A673 (cell line): ENCODE measurements at regions not wholly inside any gene's neighbourhood (a gene's known extent, or its start where the extent isn't known, plus 50 kb on each side); places are given as distances from the start of the nearest gene placed in this dataset.

Experiments used
- BruUV-seq: library from RNA; stranded (reverse); fragments of 400-500 nt; replicated peaks from 2 replicates; lab custom pipeline; 2021; lab: Mats Ljungman, UMichigan
- CTCF ChIA-PET: fragments of 300-600 bp; sonication (Branson Sonifier 250); formaldehyde crosslinking; loops from one replicate; lab custom pipeline; 2022; ENCODE audit warnings: antibody characterized with exemption; lab: Charles Lee
- POLR2A ChIA-PET: fragments of 300-600 bp; sonication (Branson Sonifier 250); formaldehyde crosslinking; loops from one replicate; lab custom pipeline; 2022; ENCODE audit warnings: antibody characterized with exemption; ENCODE audit not compliant: low non-redundant PET; lab: Charles Lee
- DNase-seq: peaks from one replicate; pipeline ENCODE4 v3.0.0-alpha.2; 2015; ENCODE audit warnings: low spot score
- H3K27ac ChIP-seq: fragments of 200-600 bp; sonication (generic); 2 replicates; pipeline ENCODE4 v1.5.1; 2016; ENCODE audit warnings: mixed run types, low read depth, mild to moderate bottlenecking, mixed read lengths, antibody characterized with exemption, low read length; ENCODE audit not compliant: poor library complexity, severe bottlenecking
- H3K27me3 ChIP-seq: fragments of 200-600 bp; sonication (generic); replicated peaks from 2 replicates; pipeline ENCODE4 v1.6.1; 2017; ENCODE audit warnings: mixed run types, low read depth, mild to moderate bottlenecking, mixed read lengths, antibody characterized with exemption, low read length; ENCODE audit not compliant: insufficient read depth, poor library complexity
- H3K36me3 ChIP-seq: fragments of 200-600 bp; sonication (generic); 2 replicates; pipeline ENCODE4 v1.6.1; 2016; ENCODE audit warnings: mixed run types, mild to moderate bottlenecking, mixed read lengths, antibody characterized with exemption, low read length; ENCODE audit not compliant: insufficient read depth, poor library complexity, severe bottlenecking
- H3K4me1 ChIP-seq: fragments of 200-600 bp; sonication (generic); 2 replicates; pipeline ENCODE4 v1.6.1; 2017; ENCODE audit warnings: mixed run types, mild to moderate bottlenecking, mixed read lengths, antibody characterized with exemption, low read length; ENCODE audit not compliant: insufficient read depth, poor library complexity, severe bottlenecking
- H3K4me3 ChIP-seq: fragments of 200-600 bp; sonication (generic); 2 replicates; pipeline ENCODE4 v1.5.1; 2016; ENCODE audit warnings: low read depth, mixed run types, mild to moderate bottlenecking, mixed read lengths, low read length; ENCODE audit not compliant: poor library complexity, severe bottlenecking
- H3K9me3 ChIP-seq: fragments of 200-600 bp; sonication (generic); 2 replicates; pipeline ENCODE4 v1.6.1; 2016; ENCODE audit warnings: mixed run types, low read depth, mild to moderate bottlenecking, mixed read lengths, antibody characterized with exemption, low read length; ENCODE audit not compliant: poor library complexity, severe bottlenecking
- CTCF ChIP-seq: fragments of 300-800, 200-600 bp; sonication (generic); conservative IDR thresholded peaks from 2 replicates; pipeline ENCODE4 v1.5.1; 2017; ENCODE audit warnings: low read depth, mild to moderate bottlenecking, antibody characterized with exemption, low read length, moderate library complexity, mixed read lengths
- EZH2 ChIP-seq: fragments of 200-600 bp; sonication (generic); IDR thresholded peaks from 2 replicates; pipeline ENCODE4 v1.6.1; 2017; ENCODE audit warnings: borderline replicate concordance, low read depth, mild to moderate bottlenecking, mixed read lengths, antibody characterized with exemption, low read length; ENCODE audit not compliant: poor library complexity, severe bottlenecking
- intact Hi-C: fragments of 100-400 bp; cut with micrococcal nuclease; formaldehyde crosslinking; loops from one replicate; pipeline ENCODE4 v1.10.0; 2022; ENCODE audit not compliant: unreplicated experiment

GRCh38 chr2:100677611-100678185, 114.9 kb downstream of the PDCL3 start:
- TF ChIP-seq CTCF = no peak
- no peak for TF ChIP-seq EZH2
- BruUV-seq = no TSS peak
- no peaks in the 10 kb centered on the region for H3K4me1 ChIP-seq
- H3K36me3 ChIP-seq = no peaks in the 10 kb centered on the region
- intact Hi-C loops = no loop called here
- no peak overlapping the region for H3K4me3 ChIP-seq
- no peak overlapping the region for H3K27ac ChIP-seq
- no peaks in the 10 kb centered on the region for H3K9me3 ChIP-seq
- CTCF ChIA-PET = no interaction called here
- no peaks in the 10 kb centered on the region for H3K27me3 ChIP-seq
- DNase-seq = no peak
- POLR2A ChIA-PET = no interaction called here

GRCh38 chr2:100679211-100679610, 116.4 kb downstream of the PDCL3 start:
- no peak overlapping the region for H3K27ac ChIP-seq
- ChIA-PET POLR2A (no interaction called here), CTCF (no interaction called here)
- no peaks in the 10 kb centered on the region for H3K36me3 ChIP-seq
- H3K4me1 ChIP-seq = no peaks in the 10 kb centered on the region
- no peak for DNase-seq
- intact Hi-C loops = no loop called here
- no peak overlapping the region for H3K4me3 ChIP-seq
- H3K9me3 ChIP-seq = peaks cover 6% of the 10 kb centered on the region
- TF ChIP-seq EZH2 = no peak
- no peak for TF ChIP-seq CTCF
- H3K27me3 ChIP-seq = peaks cover 4% of the 10 kb centered on the region
- no TSS peak for BruUV-seq

- intact Hi-C loops = no loop called here
- Histone ChIP-seq H3K36me3 (no peaks in the 10 kb centered on the region), H3K27me3 (peaks cover 4% of the 10 kb centered on the region), H3K9me3 (peaks cover 6% of the 10 kb centered on the region), H3K27ac (no peak overlapping the region), H3K4me1 (no peaks in the 10 kb centered on the region), H3K4me3 (no peak overlapping the region)
- DNase-seq = no peak
- BruUV-seq = no TSS peak
- CTCF ChIA-PET = no interaction called here
- POLR2A ChIA-PET = no interaction called here
- TF ChIP-seq CTCF (no peak), EZH2 (no peak)
Observed at GRCh38 chr2:100682536-100682935, 119.7 kb downstream of the PDCL3 start.
